Heart left ventricle (tissue), 16 donors: ENCODE measurements at regions not wholly inside any gene's neighbourhood (a gene's known extent, or its start where the extent isn't known, plus 50 kb on each side); places are given as distances from the start of the nearest gene placed in this dataset.

Source experiments
- ATAC-seq, 4 donors: fragments of 200-7000 bp; cut with Tn5 transposase; one replicate each; pipeline ENCODE4 v1.9.1; 2020 to 2022; ENCODE audit warnings: moderate library complexity in 4 of 4, mild to moderate bottlenecking in 3 of 4, moderate number of reproducible peaks in 1 of 4
- DNase-seq, 5 donors: peaks; one replicate each; pipeline ENCODE4 v3.0.0-alpha.2; 2020
- H3K27ac ChIP-seq, 12 donors: fragments of 200-600 bp; sonication (generic) in 4 of 12; one replicate each; pipeline versions ENCODE4 v1.5.0 to v1.8.0; 2016 to 2022; ENCODE audit warnings: mild to moderate bottlenecking in 2 of 12
- H3K27me3 ChIP-seq, 9 donors: fragments of 200-600 bp; sonication (generic) in 2 of 9; one replicate each; pipeline versions ENCODE4 v1.5.1 to v1.8.0; 2016 to 2022; ENCODE audit warnings: mild to moderate bottlenecking in 3 of 9
- H3K36me3 ChIP-seq, 9 donors: fragments of 200-600 bp; sonication (generic) in 2 of 9; one replicate each; pipeline versions ENCODE4 v1.5.0 to v1.8.0; 2018 to 2022; ENCODE audit warnings: mild to moderate bottlenecking in 2 of 9
- H3K4me1 ChIP-seq, 12 donors: fragments of 200-600 bp; sonication (generic) in 4 of 12; one replicate each; pipeline versions ENCODE4 v1.5.0 to v1.8.0; 2016 to 2022; ENCODE audit warnings: mild to moderate bottlenecking in 3 of 12
- H3K4me3 ChIP-seq, 12 donors: fragments of 200-600 bp; sonication (generic) in 4 of 12; one replicate each; pipeline versions ENCODE4 v1.5.0 to v1.8.0; 2017 to 2022; ENCODE audit warnings: mild to moderate bottlenecking in 9 of 12, moderate library complexity in 4 of 12
- H3K9me3 ChIP-seq, 12 donors: fragments of 200-600 bp; sonication (generic) in 4 of 12; one replicate each; pipeline versions ENCODE4 v1.5.0 to v1.8.0; 2016 to 2022; ENCODE audit warnings: mild to moderate bottlenecking in 1 of 12
- POLR2A ChIP-seq, 2 donors: fragments of 450-650 bp; IDR thresholded peaks; one replicate each; pipeline ENCODE4 v1.6.1; 2017; ENCODE audit warnings: antibody characterized with exemption in 2 of 2, mild to moderate bottlenecking in 2 of 2, moderate library complexity in 2 of 2
- WGBS, 4 donors: extraction: QIAGEN DNeasy Blood & Tissue Kit in 2 of 4; methylation state at CpG; one replicate each; pipeline versions ENCODE4 v1.1.5 to v1.1.7; 2013 to 2018; 5-methylcytosine and 5-hydroxymethylcytosine counted together
- intact Hi-C, 10 donors: fragments of 100-400 bp; cut with DNase I; formaldehyde crosslinking; loops; one replicate each; pipeline versions ENCODE4 v1.11.1 to v1.14.2; 2022
- TF ChIP-seq, protein P1 (sequence below), 12 donors: fragments of 200-600 bp; sonication (generic) in 4 of 12; IDR thresholded peaks; one replicate each; pipeline versions ENCODE4 v1.5.0 to v1.8.0; 2018 to 2022; ENCODE audit warnings: antibody characterized with exemption in 12 of 12, mild to moderate bottlenecking in 5 of 12
- donor health status: ischemic (EF 13 %, LVEDD 7.1; RV severe dilation, severe dysfunction).
- donor health status: healthy with polysubstance abuse.
- donor health status: DM: no; HTN: yes; CAD: no.
- donor health status: DM: no; HTN: no; CAD: no.
- donor health status: ischemic (EF 25% LVEDD 6.9; RV normal size, moderate dysfunction).
- donor health status: ischemic (EF 25% LVEDD 5.7; RV mildly dilated, moderate dysfunction).
- donor health status: healthy.
- donor health status: DM: yes; HTN: yes; CAD: no.
- donor health status: ischemic (EF 35%, LVEDD 5.7; RV mildly dilated, moderate dysfunction).
- donor health status: nonischemic (EF 11% LVEDD 7.7; RV severe dilation, severe dysfunction).
- donor health status: DM: yes; HTN: yes; CAD: no.
- donor health status: PGD.
- donor health status: ischemic (EF 29% LVEDD 5.4; RV normal size, mild dysfunction).
- donor health status: nonischemic (EF 23%, LVEDD 6.1; RV moderate dilation, normal function).

GRCh38 chr11:107247167-107247861 lies 210.3 kb downstream of the CWF19L2 start:
- no peak overlapping the region for H3K4me3 ChIP-seq
- no peaks in the 10 kb centered on the region for H3K27me3 ChIP-seq
- no peak for TF ChIP-seq POLR2A (IDR thresholded peaks at IDR 0.05)
- TF ChIP-seq, protein P1, sequence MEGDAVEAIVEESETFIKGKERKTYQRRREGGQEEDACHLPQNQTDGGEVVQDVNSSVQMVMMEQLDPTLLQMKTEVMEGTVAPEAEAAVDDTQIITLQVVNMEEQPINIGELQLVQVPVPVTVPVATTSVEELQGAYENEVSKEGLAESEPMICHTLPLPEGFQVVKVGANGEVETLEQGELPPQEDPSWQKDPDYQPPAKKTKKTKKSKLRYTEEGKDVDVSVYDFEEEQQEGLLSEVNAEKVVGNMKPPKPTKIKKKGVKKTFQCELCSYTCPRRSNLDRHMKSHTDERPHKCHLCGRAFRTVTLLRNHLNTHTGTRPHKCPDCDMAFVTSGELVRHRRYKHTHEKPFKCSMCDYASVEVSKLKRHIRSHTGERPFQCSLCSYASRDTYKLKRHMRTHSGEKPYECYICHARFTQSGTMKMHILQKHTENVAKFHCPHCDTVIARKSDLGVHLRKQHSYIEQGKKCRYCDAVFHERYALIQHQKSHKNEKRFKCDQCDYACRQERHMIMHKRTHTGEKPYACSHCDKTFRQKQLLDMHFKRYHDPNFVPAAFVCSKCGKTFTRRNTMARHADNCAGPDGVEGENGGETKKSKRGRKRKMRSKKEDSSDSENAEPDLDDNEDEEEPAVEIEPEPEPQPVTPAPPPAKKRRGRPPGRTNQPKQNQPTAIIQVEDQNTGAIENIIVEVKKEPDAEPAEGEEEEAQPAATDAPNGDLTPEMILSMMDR (IDR thresholded peaks at IDR 0.05): no peak
- no peak overlapping the region for H3K27ac ChIP-seq
- 76 to 79% (median 77%) methylated on average over 4 of the region's 4 CpGs for WGBS, 4 donors
- intact Hi-C loops: no loop called here
- H3K36me3 ChIP-seq: no peaks in the 10 kb centered on the region
- no peaks in the 10 kb centered on the region for H3K4me1 ChIP-seq
- DNase-seq (no peak), ATAC-seq (no peak)
- H3K9me3 ChIP-seq: no peaks in the 10 kb centered on the region

GRCh38 chr11:107243929-107244328 lies 213.7 kb downstream of the CWF19L2 start:
- Histone ChIP-seq H3K9me3 (no peaks in the 10 kb centered on the region), H3K4me1 (no peaks in the 10 kb centered on the region), H3K4me3 (no peak overlapping the region), H3K27ac (no peak overlapping the region), H3K27me3 (no peaks in the 10 kb centered on the region), H3K36me3 (no peaks in the 10 kb centered on the region)
- intact Hi-C loops: no loop called here
- DNase-seq (no peak), ATAC-seq (no peak)
- TF ChIP-seq POLR2A (IDR thresholded peaks at IDR 0.05): no peak
- TF ChIP-seq, protein P1 (IDR thresholded peaks at IDR 0.05): no peak
- 81 to 92% (median 89%) methylated on average over 1 of the region's 1 CpG for WGBS, 4 donors

DNA sequence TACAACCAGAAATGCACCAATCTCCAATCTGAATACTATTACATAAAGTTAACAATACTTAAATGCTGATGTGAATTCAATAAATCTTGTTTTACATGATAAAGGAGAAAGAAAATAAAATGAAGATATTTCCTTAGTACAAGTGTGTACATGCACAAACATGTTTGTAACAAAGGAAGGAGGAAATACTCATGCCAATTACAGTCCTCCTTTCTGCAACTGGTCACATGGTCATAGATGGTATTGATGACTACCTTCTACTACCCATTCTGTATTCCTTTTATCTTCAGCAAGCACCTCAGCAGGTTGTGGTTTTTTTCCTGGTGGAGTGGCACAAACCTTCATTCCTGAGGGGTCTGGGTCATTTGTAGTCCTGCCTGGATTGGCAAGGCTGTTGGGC lies 214.2 kb upstream of the GUCY1A2 start:
- Histone ChIP-seq H3K27ac (no peak overlapping the region), H3K9me3 (peaks cover 0 to 19% (median 1%) of the 10 kb centered on the region in 12 donors), H3K4me3 (no peak overlapping the region), H3K36me3 (no peaks in the 10 kb centered on the region), H3K4me1 (no peaks in the 10 kb centered on the region), H3K27me3 (no peaks in the 10 kb centered on the region)
- no peak for ATAC-seq
- TF ChIP-seq POLR2A (IDR thresholded peaks at IDR 0.05): no peak
- TF ChIP-seq, protein P1 (IDR thresholded peaks at IDR 0.05): no peak
- DNase-seq: no peak
- intact Hi-C loops: no loop called here

- ATAC-seq: no peak
- DNase-seq: no peak
- Histone ChIP-seq H3K4me3 (no peak overlapping the region), H3K36me3 (no peaks in the 10 kb centered on the region), H3K27me3 (no peaks in the 10 kb centered on the region), H3K27ac (no peak overlapping the region), H3K4me1 (no peaks in the 10 kb centered on the region), H3K9me3 (no peaks in the 10 kb centered on the region)
- intact Hi-C loops: no loop called here
- no peak for TF ChIP-seq POLR2A (IDR thresholded peaks at IDR 0.05)
- TF ChIP-seq, protein P1 (IDR thresholded peaks at IDR 0.05): no peak
Measured at GRCh38 chr11:107224836-107225235, 206.6 kb upstream of the GUCY1A2 start.
